ENCODE measurements at regions not wholly inside any gene's neighbourhood (a gene's known extent, or its start where the extent isn't known, plus 50 kb on each side); places are given as distances from the start of the nearest gene placed in this dataset.
A peak's percentile ranks its signal among the peaks of the same experiment; 100 is the strongest.

DNA sequence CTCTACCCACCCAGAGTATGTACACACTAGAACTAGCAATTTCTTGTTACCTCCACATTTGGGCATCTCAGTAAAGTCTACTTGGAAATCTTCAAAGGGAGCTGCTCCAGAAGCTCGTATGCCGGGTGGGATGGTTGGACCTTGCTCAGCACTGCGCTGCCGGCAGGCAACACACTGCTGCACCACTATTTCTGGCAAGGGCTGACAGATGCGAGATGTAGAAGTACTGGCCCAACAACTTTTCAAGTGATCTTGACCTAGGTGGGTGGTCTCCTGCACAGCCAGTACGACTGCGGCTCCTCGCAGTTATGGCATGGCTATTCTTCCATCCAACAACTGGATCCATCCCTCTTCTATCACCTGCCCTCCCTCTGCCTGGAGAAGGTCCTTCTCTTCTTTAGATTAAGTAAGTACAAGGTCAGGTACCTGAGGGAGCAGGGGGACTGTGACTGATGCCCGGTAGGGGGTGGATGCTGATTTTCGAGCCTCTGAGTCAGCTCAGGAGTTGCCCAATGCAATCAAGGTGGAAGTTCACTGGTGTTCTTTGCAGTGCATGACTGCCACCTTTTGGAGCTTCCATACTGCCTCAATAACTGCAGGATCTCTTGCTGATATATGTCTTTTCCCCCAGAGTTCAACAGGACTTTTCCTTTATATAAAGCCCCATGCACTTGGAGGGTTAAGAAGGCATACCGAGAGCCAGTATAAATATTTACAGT, 100.4 kb upstream of the SLC1A4 start (continued):
- TF ChIP-seq, protein P1, sequence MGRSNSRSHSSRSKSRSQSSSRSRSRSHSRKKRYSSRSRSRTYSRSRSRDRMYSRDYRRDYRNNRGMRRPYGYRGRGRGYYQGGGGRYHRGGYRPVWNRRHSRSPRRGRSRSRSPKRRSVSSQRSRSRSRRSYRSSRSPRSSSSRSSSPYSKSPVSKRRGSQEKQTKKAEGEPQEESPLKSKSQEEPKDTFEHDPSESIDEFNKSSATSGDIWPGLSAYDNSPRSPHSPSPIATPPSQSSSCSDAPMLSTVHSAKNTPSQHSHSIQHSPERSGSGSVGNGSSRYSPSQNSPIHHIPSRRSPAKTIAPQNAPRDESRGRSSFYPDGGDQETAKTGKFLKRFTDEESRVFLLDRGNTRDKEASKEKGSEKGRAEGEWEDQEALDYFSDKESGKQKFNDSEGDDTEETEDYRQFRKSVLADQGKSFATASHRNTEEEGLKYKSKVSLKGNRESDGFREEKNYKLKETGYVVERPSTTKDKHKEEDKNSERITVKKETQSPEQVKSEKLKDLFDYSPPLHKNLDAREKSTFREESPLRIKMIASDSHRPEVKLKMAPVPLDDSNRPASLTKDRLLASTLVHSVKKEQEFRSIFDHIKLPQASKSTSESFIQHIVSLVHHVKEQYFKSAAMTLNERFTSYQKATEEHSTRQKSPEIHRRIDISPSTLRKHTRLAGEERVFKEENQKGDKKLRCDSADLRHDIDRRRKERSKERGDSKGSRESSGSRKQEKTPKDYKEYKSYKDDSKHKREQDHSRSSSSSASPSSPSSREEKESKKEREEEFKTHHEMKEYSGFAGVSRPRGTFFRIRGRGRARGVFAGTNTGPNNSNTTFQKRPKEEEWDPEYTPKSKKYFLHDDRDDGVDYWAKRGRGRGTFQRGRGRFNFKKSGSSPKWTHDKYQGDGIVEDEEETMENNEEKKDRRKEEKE (IDR thresholded peaks at IDR 0.05), result no peak
- TF ChIP-seq, protein P2, sequence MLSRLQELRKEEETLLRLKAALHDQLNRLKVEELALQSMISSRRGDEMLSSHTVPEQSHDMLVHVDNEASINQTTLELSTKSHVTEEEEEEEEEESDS (CRISPR knock-in tag; IDR thresholded peaks at IDR 0.05; ENCODE audit: borderline replicate concordance), result no peak
- TF ChIP-seq, protein P3, sequence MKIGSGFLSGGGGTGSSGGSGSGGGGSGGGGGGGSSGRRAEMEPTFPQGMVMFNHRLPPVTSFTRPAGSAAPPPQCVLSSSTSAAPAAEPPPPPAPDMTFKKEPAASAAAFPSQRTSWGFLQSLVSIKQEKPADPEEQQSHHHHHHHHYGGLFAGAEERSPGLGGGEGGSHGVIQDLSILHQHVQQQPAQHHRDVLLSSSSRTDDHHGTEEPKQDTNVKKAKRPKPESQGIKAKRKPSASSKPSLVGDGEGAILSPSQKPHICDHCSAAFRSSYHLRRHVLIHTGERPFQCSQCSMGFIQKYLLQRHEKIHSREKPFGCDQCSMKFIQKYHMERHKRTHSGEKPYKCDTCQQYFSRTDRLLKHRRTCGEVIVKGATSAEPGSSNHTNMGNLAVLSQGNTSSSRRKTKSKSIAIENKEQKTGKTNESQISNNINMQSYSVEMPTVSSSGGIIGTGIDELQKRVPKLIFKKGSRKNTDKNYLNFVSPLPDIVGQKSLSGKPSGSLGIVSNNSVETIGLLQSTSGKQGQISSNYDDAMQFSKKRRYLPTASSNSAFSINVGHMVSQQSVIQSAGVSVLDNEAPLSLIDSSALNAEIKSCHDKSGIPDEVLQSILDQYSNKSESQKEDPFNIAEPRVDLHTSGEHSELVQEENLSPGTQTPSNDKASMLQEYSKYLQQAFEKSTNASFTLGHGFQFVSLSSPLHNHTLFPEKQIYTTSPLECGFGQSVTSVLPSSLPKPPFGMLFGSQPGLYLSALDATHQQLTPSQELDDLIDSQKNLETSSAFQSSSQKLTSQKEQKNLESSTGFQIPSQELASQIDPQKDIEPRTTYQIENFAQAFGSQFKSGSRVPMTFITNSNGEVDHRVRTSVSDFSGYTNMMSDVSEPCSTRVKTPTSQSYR (CRISPR knock-in tag; IDR thresholded peaks at IDR 0.05; ENCODE audit: borderline replicate concordance), result peak; percentile 42; the same call in 1 of the 2 replicates
- no peak for TF ChIP-seq ZNF703 (CRISPR knock-in tag; IDR thresholded peaks at IDR 0.05; ENCODE audit: borderline replicate concordance)

DNA sequence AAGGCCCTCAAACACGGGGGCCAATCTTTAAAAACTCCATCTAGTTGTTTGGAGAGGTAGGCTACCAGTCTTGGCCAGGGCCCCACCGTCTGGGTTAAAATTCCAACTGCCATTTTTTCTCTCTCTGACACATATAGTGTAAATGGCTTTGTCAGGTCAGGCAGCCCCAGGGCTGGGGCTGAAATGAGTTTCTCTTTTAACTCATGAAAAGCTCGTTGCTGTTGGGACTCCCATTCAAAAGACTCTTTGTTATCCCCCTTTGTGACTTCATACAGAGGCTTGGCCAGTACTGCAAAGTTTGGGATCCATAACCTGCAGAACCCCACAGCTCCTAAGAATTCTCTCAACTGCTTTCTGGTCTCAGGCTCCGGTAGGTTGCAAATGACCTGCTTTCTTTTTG, 99.4 kb upstream of the SLC1A4 start:
- no peak for ATAC-seq
- no peak for DNase-seq (ENCODE audit: low spot score)
- no peak for FAIRE-seq
- Histone ChIP-seq H3K36me3 (replicated peaks in 1 of 2; ENCODE audit: control insufficient read depth in 1 of 2, insufficient read depth in 2 of 2, low read length in 2 of 2) (no peaks in the 10 kb centered on the region), H3K4me3 (replicated peaks in 1 of 3; ENCODE audit: insufficient read depth in 1 of 3, low read depth in 2 of 3, low read length in 3 of 3) (no peak overlapping the region), H3K4me1 (ENCODE audit: insufficient read depth, low read length) (no peaks in the 10 kb centered on the region; the same call in 1 of the 2 replicates), H3K9me3 (ENCODE audit: low read length) (peaks cover 10% of the 10 kb centered on the region; the same call in 1 of the 2 replicates), H3K4me2 (ENCODE audit: low read depth, low read length) (no peak overlapping the region), H2AFZ (ENCODE audit: low read length) (no peak overlapping the region), H4K20me1 (ENCODE audit: insufficient read depth, low read length) (no peaks in the 10 kb centered on the region), H3K79me2 (ENCODE audit: insufficient read depth, low read length) (no peaks in the 10 kb centered on the region), H3K9ac (ENCODE audit: insufficient read depth, low read depth, low read length) (no peak overlapping the region), H3K27ac (ENCODE audit: extremely low read length, insufficient read depth, low read length) (no peak overlapping the region), H3K27me3 (ENCODE audit: control insufficient read depth in 1 of 2, insufficient read depth in 2 of 2, low read length in 2 of 2) (peaks cover 0 to 9% of the 10 kb centered on the region in 2 experiments; a peak in 1 of 5 replicates)
- intact Hi-C loops (cut with micrococcal nuclease; ENCODE audit: unreplicated experiment) (loop anchor here (5.0 kb wide), 1 partner anchor 368 kb away; the partner anchor contains the start of gene AFTPH), in situ Hi-C loops (cut with HindIII; ENCODE audit: extremely low pct_ligation_motif_present, low pct_unique_long_range_greater_than_20kb) (loop anchor here (10.0 kb wide), 1 partner anchor 555 kb away; no protein-coding TSS in a partner anchor)
- TF ChIP-seq HCFC1 (IDR thresholded peaks at IDR 0.05; ENCODE audit: low read depth, low read length) (no peak), ZNF343 (CRISPR knock-in tag; IDR thresholded peaks at IDR 0.05) (no peak), TFDP1 (CRISPR knock-in tag; IDR thresholded peaks at IDR 0.05; ENCODE audit: borderline replicate concordance) (no peak), ZNF75D (CRISPR knock-in tag; IDR thresholded peaks at IDR 0.05; ENCODE audit: borderline replicate concordance) (no peak)
- TF ChIP-seq, protein P4, sequence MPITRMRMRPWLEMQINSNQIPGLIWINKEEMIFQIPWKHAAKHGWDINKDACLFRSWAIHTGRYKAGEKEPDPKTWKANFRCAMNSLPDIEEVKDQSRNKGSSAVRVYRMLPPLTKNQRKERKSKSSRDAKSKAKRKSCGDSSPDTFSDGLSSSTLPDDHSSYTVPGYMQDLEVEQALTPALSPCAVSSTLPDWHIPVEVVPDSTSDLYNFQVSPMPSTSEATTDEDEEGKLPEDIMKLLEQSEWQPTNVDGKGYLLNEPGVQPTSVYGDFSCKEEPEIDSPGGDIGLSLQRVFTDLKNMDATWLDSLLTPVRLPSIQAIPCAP (CRISPR knock-in tag; IDR thresholded peaks at IDR 0.05; ENCODE audit: low read depth), result no peak
- TF ChIP-seq, protein P5, sequence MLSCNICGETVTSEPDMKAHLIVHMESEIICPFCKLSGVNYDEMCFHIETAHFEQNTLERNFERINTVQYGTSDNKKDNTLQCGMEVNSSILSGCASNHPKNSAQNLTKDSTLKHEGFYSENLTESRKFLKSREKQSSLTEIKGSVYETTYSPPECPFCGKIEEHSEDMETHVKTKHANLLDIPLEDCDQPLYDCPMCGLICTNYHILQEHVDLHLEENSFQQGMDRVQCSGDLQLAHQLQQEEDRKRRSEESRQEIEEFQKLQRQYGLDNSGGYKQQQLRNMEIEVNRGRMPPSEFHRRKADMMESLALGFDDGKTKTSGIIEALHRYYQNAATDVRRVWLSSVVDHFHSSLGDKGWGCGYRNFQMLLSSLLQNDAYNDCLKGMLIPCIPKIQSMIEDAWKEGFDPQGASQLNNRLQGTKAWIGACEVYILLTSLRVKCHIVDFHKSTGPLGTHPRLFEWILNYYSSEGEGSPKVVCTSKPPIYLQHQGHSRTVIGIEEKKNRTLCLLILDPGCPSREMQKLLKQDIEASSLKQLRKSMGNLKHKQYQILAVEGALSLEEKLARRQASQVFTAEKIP (CRISPR knock-in tag; IDR thresholded peaks at IDR 0.05; ENCODE audit: borderline replicate concordance), result no peak
- no TSS peak for BruUV-seq (replicated peaks)
- ChIA-PET CTCF (ENCODE audit: low intra/inter-chr PET ratio, low total read pairs) (no interaction called here), POLR2A (no interaction called here)
- 25% methylated on average over 4 of the region's 4 CpGs for WGBS (ENCODE audit: low lambda C conversion rate)

Data from HepG2 (cell line).